HL-60 (cell line): ENCODE measurements at regions not wholly inside any gene's neighbourhood (a gene's known extent, or its start where the extent isn't known, plus 50 kb on each side); places are given as distances from the start of the nearest gene placed in this dataset.

ENCODE experiments used
- CTCF ChIP-seq: IDR thresholded peaks from one replicate; pipeline ENCODE4 v1.5.1; 2011; ENCODE audit warnings: low read length, control low read depth, inconsistent platforms; ENCODE audit not compliant: insufficient read depth
- GABPA ChIP-seq: IDR thresholded peaks from 2 replicates; pipeline ENCODE4 v1.6.1; 2012; ENCODE audit warnings: low read depth
- POLR2AphosphoS5 ChIP-seq: IDR thresholded peaks from 2 replicates; pipeline ENCODE4 v1.6.1; 2012; ENCODE audit warnings: low read depth
- REST ChIP-seq: IDR thresholded peaks from 2 replicates; pipeline ENCODE4 v1.6.1; 2012; ENCODE audit warnings: low read depth; ENCODE audit not compliant: insufficient replicate concordance
- SPI1 ChIP-seq: IDR thresholded peaks from 2 replicates; pipeline ENCODE4 v1.6.1; 2012; ENCODE audit warnings: low read depth, mild to moderate bottlenecking, borderline replicate concordance

- no peak for TF ChIP-seq POLR2AphosphoS5
- no peak for TF ChIP-seq CTCF
- TF ChIP-seq REST, result no peak
- TF ChIP-seq SPI1, result no peak
- no peak for TF ChIP-seq GABPA
Observed at GRCh38 chr5:61811052-61811451, 479.0 kb downstream of the ZSWIM6 start.
